Heart left ventricle (tissue), 16 donors: ENCODE measurements at regions not wholly inside any gene's neighbourhood (a gene's known extent, or its start where the extent isn't known, plus 50 kb on each side); places are given as distances from the start of the nearest gene placed in this dataset.

Source experiments
- ATAC-seq, 4 donors: fragments of 200-7000 bp; cut with Tn5 transposase; one replicate each; pipeline ENCODE4 v1.9.1; 2020 to 2022; ENCODE audit warnings: moderate library complexity in 4 of 4, mild to moderate bottlenecking in 3 of 4, moderate number of reproducible peaks in 1 of 4
- DNase-seq, 5 donors: peaks; one replicate each; pipeline ENCODE4 v3.0.0-alpha.2; 2020
- H3K27ac ChIP-seq, 12 donors: fragments of 200-600 bp; sonication (generic) in 4 of 12; one replicate each; pipeline versions ENCODE4 v1.5.0 to v1.8.0; 2016 to 2022; ENCODE audit warnings: mild to moderate bottlenecking in 2 of 12
- H3K27me3 ChIP-seq, 9 donors: fragments of 200-600 bp; sonication (generic) in 2 of 9; one replicate each; pipeline versions ENCODE4 v1.5.1 to v1.8.0; 2016 to 2022; ENCODE audit warnings: mild to moderate bottlenecking in 3 of 9
- H3K36me3 ChIP-seq, 9 donors: fragments of 200-600 bp; sonication (generic) in 2 of 9; one replicate each; pipeline versions ENCODE4 v1.5.0 to v1.8.0; 2018 to 2022; ENCODE audit warnings: mild to moderate bottlenecking in 2 of 9
- H3K4me1 ChIP-seq, 12 donors: fragments of 200-600 bp; sonication (generic) in 4 of 12; one replicate each; pipeline versions ENCODE4 v1.5.0 to v1.8.0; 2016 to 2022; ENCODE audit warnings: mild to moderate bottlenecking in 3 of 12
- H3K4me3 ChIP-seq, 12 donors: fragments of 200-600 bp; sonication (generic) in 4 of 12; one replicate each; pipeline versions ENCODE4 v1.5.0 to v1.8.0; 2017 to 2022; ENCODE audit warnings: mild to moderate bottlenecking in 9 of 12, moderate library complexity in 4 of 12
- H3K9me3 ChIP-seq, 12 donors: fragments of 200-600 bp; sonication (generic) in 4 of 12; one replicate each; pipeline versions ENCODE4 v1.5.0 to v1.8.0; 2016 to 2022; ENCODE audit warnings: mild to moderate bottlenecking in 1 of 12
- CTCF ChIP-seq, 12 donors: fragments of 200-600 bp; sonication (generic) in 4 of 12; IDR thresholded peaks; one replicate each; pipeline versions ENCODE4 v1.5.0 to v1.8.0; 2018 to 2022; ENCODE audit warnings: antibody characterized with exemption in 12 of 12, mild to moderate bottlenecking in 5 of 12
- POLR2A ChIP-seq, 2 donors: fragments of 450-650 bp; IDR thresholded peaks; one replicate each; pipeline ENCODE4 v1.6.1; 2017; ENCODE audit warnings: antibody characterized with exemption in 2 of 2, mild to moderate bottlenecking in 2 of 2, moderate library complexity in 2 of 2
- WGBS, 4 donors: extraction: QIAGEN DNeasy Blood & Tissue Kit in 2 of 4; methylation state at CpG; one replicate each; pipeline versions ENCODE4 v1.1.5 to v1.1.7; 2013 to 2018; 5-methylcytosine and 5-hydroxymethylcytosine counted together
- intact Hi-C, 10 donors: fragments of 100-400 bp; cut with DNase I; formaldehyde crosslinking; loops; one replicate each; pipeline versions ENCODE4 v1.11.1 to v1.14.2; 2022
- donor health status: ischemic (EF 13 %, LVEDD 7.1; RV severe dilation, severe dysfunction).
- donor health status: healthy with polysubstance abuse.
- donor health status: DM: no; HTN: yes; CAD: no.
- donor health status: DM: no; HTN: no; CAD: no.
- donor health status: ischemic (EF 25% LVEDD 6.9; RV normal size, moderate dysfunction).
- donor health status: ischemic (EF 25% LVEDD 5.7; RV mildly dilated, moderate dysfunction).
- donor health status: healthy.
- donor health status: DM: yes; HTN: yes; CAD: no.
- donor health status: ischemic (EF 35%, LVEDD 5.7; RV mildly dilated, moderate dysfunction).
- donor health status: nonischemic (EF 11% LVEDD 7.7; RV severe dilation, severe dysfunction).
- donor health status: DM: yes; HTN: yes; CAD: no.
- donor health status: PGD.
- donor health status: ischemic (EF 29% LVEDD 5.4; RV normal size, mild dysfunction).
- donor health status: nonischemic (EF 23%, LVEDD 6.1; RV moderate dilation, normal function).

DNA sequence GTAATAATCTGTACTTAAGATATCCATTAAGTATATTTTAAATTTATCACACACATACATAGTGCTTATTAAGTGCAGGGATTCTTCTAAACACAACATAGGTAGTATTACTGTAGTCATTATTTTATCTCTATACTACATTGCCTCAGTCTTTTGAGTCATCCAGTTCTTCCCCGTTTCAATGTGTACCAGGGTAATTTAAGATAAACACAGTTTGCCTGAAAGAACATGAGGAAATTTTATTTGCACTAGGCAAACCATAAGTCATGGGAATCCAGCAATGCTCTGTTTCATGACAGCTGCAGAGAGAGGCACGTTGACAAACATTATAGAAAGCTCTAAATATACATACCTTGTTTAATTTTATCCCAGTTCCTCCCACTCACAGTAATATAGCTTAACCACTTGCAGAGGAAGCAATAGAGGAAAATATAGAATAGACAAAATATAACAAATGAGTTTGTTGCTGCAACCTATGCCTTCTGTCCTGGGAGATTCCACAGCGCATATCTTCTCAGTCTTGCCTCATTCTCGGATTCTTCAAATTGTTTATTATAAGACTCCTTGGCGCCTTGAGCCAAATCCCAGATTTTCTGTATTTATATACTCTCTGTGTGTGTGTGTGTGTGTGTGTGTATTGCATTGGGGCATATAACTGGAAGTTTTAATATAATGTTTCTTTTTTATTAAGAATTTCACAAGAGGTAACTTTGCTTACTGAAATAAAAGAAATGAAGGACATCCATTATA, 258.6 kb downstream of the FAM133A start:
- Histone ChIP-seq H3K4me3 (no peak overlapping the region), H3K36me3 (no peaks in the 10 kb centered on the region), H3K27ac (no peak overlapping the region), H3K4me1 (no peaks in the 10 kb centered on the region), H3K9me3 (no peaks in the 10 kb centered on the region), H3K27me3 (peaks cover 0 to 8% (median 0%) of the 10 kb centered on the region in 9 donors)
- DNase-seq (no peak), ATAC-seq (no peak)
- 49 to 59% (median 55%) methylated on average over 5 of the region's 5 CpGs for WGBS, 4 donors
- TF ChIP-seq POLR2A (IDR thresholded peaks at IDR 0.05) = no peak
- TF ChIP-seq CTCF (IDR thresholded peaks at IDR 0.05) = no peak
- intact Hi-C loops = no loop called here

GRCh38 chrX:93977641-93978040, 303.6 kb downstream of the FAM133A start:
- no peak overlapping the region for H3K4me3 ChIP-seq
- TF ChIP-seq CTCF (IDR thresholded peaks at IDR 0.05) (no peak), POLR2A (IDR thresholded peaks at IDR 0.05) (no peak)
- no peak for ATAC-seq

GRCh38 chrX:93985344-93986307, 311.6 kb downstream of the FAM133A start:
- DNase-seq = no peak
- WGBS, 4 donors = 51 to 68% (median 62%) methylated on average over 2 of the region's 2 CpGs
- Histone ChIP-seq H3K4me3 (no peak overlapping the region), H3K9me3 (peaks cover 0 to 11% (median 0%) of the 10 kb centered on the region in 12 donors), H3K36me3 (no peaks in the 10 kb centered on the region), H3K27ac (no peak overlapping the region), H3K4me1 (no peaks in the 10 kb centered on the region), H3K27me3 (no peaks in the 10 kb centered on the region)
- TF ChIP-seq POLR2A (IDR thresholded peaks at IDR 0.05) (no peak), CTCF (IDR thresholded peaks at IDR 0.05) (no peak)
- no peak for ATAC-seq
- intact Hi-C loops = no loop called here

More at GRCh38 chrX:93977641-93978040, 303.6 kb downstream of the FAM133A start:
- Histone ChIP-seq H3K36me3 (no peaks in the 10 kb centered on the region), H3K27me3 (peaks cover 0 to 6% (median 0%) of the 10 kb centered on the region in 9 donors), H3K4me1 (no peaks in the 10 kb centered on the region), H3K27ac (no peak overlapping the region), H3K9me3 (peaks cover 0 to 10% (median 0%) of the 10 kb centered on the region in 12 donors)
- intact Hi-C loops = no loop called here
- DNase-seq = no peak
